GM12878 (cell line): ENCODE measurements at regions not wholly inside any gene's neighbourhood (a gene's known extent, or its start where the extent isn't known, plus 50 kb on each side); places are given as distances from the start of the nearest gene placed in this dataset.

Experiments used
- ATAC-seq: fragments of 200-7000 bp; cut with Tn5 transposase; 3 replicates; pipeline ENCODE4 v1.9.1; 2020; ENCODE audit warnings: mild to moderate bottlenecking, moderate library complexity
- BruUV-seq: library from RNA; stranded (reverse); fragments of 400-500 nt; replicated peaks from 2 replicates; lab custom pipeline; 2021; lab: Mats Ljungman, UMichigan
- CTCF ChIA-PET: fragments of 300-600 bp; sonication (Branson Sonifier 250); formaldehyde crosslinking; extraction: SDS; loops from one replicate; lab custom pipeline; 2021; ENCODE audit warnings: inconsistent platforms; lab: Yijun Ruan, JAX
- POLR2A ChIA-PET: fragments of 350-600 bp; formaldehyde crosslinking; extraction: SDS; loops from one replicate; lab custom pipeline; 2021; ENCODE audit warnings: inconsistent platforms; lab: Charles Lee
- RAD21 ChIA-PET: fragments of 300-600 bp; sonication (Branson Sonifier 250); formaldehyde crosslinking; loops from one replicate; lab custom pipeline; 2023; ENCODE audit warnings: antibody characterized with exemption; ENCODE audit not compliant: unreplicated experiment; lab: Charles Lee
- SMC1A ChIA-PET: fragments of 300-600 bp; sonication (Branson Sonifier 250); formaldehyde crosslinking; loops from one replicate; lab custom pipeline; 2023; ENCODE audit not compliant: unreplicated experiment, uncharacterized antibody; lab: Charles Lee
- DNase-seq: peaks from one replicate; pipeline ENCODE4 v3.0.0-alpha.2; 2011; ENCODE audit warnings: low read depth, low spot score
- FAIRE-seq: peaks from 3 replicates; lab custom pipeline; 2011; peaks lifted over from hg19 to GRCh38; lab: Jason Lieb, UNC
- H2AFZ ChIP-seq: 2 replicates; pipeline ENCODE4 v1.6.0; 2011; ENCODE audit warnings: low read depth, low read length, control low read depth; ENCODE audit not compliant: control insufficient read depth
- H3K27ac ChIP-seq: 2 replicates; pipeline ENCODE4 v1.5.1; 2011; ENCODE audit warnings: control low read depth; ENCODE audit not compliant: control insufficient read depth, insufficient read depth
- H3K27me3 ChIP-seq, 2 experiments: replicated peaks in 1 of 2; 2 replicates each; pipeline versions ENCODE4 v1.6.0 to v1.6.1; 2011; ENCODE audit warnings: low read length in 1 of 2; ENCODE audit not compliant: control insufficient read depth in 2 of 2, insufficient read depth in 2 of 2
- H3K36me3 ChIP-seq, 2 experiments: 2 replicates each; pipeline ENCODE4 v1.5.1; 2011; ENCODE audit warnings: low read length in 1 of 2; ENCODE audit not compliant: control insufficient read depth in 2 of 2, insufficient read depth in 2 of 2
- H3K4me1 ChIP-seq: 2 replicates; pipeline ENCODE4 v1.6.1; 2011; ENCODE audit warnings: mild to moderate bottlenecking, low read length, moderate library complexity, mixed read lengths; ENCODE audit not compliant: control insufficient read depth, insufficient read depth
- H3K4me2 ChIP-seq: 2 replicates; pipeline ENCODE4 v1.6.0; 2011; ENCODE audit warnings: control low read depth; ENCODE audit not compliant: control insufficient read depth, insufficient read depth
- H3K4me3 ChIP-seq: fragments of 200-600 bp; sonication (generic); 2 replicates; pipeline ENCODE4 v1.5.1; 2016
- H3K79me2 ChIP-seq: 2 replicates; pipeline ENCODE4 v1.6.0; 2011; ENCODE audit warnings: low read length; ENCODE audit not compliant: control insufficient read depth, insufficient read depth
- H3K9ac ChIP-seq: 2 replicates; pipeline ENCODE4 v1.8.0; 2011; ENCODE audit warnings: low read length, control low read depth, mixed read lengths; ENCODE audit not compliant: control insufficient read depth, insufficient read depth
- H3K9me3 ChIP-seq: replicated peaks from 3 replicates; pipeline ENCODE4 v1.5.1; 2011; ENCODE audit warnings: mild to moderate bottlenecking, low read length; ENCODE audit not compliant: control insufficient read depth, insufficient read depth
- H4K20me1 ChIP-seq: 2 replicates; pipeline ENCODE4 v1.6.0; 2011; ENCODE audit not compliant: control insufficient read depth, insufficient read depth
- NRF1 ChIP-seq: conservative IDR thresholded peaks from 2 replicates; pipeline ENCODE4 v1.6.1; 2011; ENCODE audit warnings: mild to moderate bottlenecking, low read depth, low read length, improper control_type of control experiment
- TCF7 ChIP-seq: IDR thresholded peaks from 2 replicates; pipeline ENCODE4 v1.6.1; 2014; ENCODE audit warnings: antibody characterized with exemption, borderline replicate concordance
- ZNF622 ChIP-seq: fragments of 450-650 bp; IDR thresholded peaks from 2 replicates; pipeline ENCODE4 v1.6.1; 2017; ENCODE audit warnings: mild to moderate bottlenecking, inconsistent platforms
- WGBS: methylation state at CpG from one replicate; pipeline ENCODE4 v1.1.6; 2016; ENCODE audit warnings: low lambda C conversion rate; ENCODE audit not compliant: insufficient replicate concordance, insufficient coverage; ENCODE audit errors: missing lambda C conversion rate; 5-methylcytosine and 5-hydroxymethylcytosine counted together
- in situ Hi-C: fragments of 300-500 bp; cut with MboI; formaldehyde crosslinking; loops from 9 replicates; pipeline ENCODE4 v1.14.3; 2018; ENCODE audit warnings: mixed read lengths
- intact Hi-C: fragments of 100-400 bp; cut with micrococcal nuclease; formaldehyde crosslinking; loops from one replicate; pipeline ENCODE4 v1.14.2; 2022; ENCODE audit not compliant: unreplicated experiment
- TF ChIP-seq, protein P1 (sequence below), 3 experiments: IDR thresholded peaks in 2 of 3; conservative IDR thresholded peaks in 1 of 3; 2 replicates each; pipeline ENCODE4 v1.5.1; 2011; ENCODE audit warnings: low read depth in 3 of 3, low read length in 3 of 3, mild to moderate bottlenecking in 3 of 3, control low read depth in 2 of 3, moderate library complexity in 2 of 3, inconsistent platforms in 1 of 3, mixed read lengths in 1 of 3; ENCODE audit not compliant: control insufficient read depth in 2 of 3, insufficient read depth in 1 of 3; ENCODE audit errors: extremely low read depth in 1 of 3

DNA sequence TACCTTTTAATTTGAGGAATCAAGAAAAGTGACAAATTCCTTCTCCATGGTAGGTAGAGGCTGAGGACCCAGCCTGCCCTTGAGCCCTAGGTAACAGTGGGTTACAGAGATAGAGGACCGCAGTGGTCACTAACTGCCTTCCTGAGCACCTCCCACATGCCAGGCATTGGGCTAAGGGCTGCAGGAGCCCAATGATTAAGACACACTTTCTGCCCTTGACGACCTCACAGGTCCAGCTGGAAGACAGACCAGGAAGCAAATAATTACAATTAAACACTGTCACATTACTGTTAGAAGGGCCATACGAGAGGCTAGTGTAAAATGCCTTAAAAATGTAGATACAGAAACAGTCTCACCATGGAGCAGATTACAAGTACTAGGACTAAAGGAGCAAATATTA is 156.8 kb upstream of the NFE2L3 start:
- ChIA-PET RAD21 (interaction anchor here (0.9 kb wide), 1 partner anchor 10 kb away, joined by 3 read pairs; no protein-coding TSS in a partner anchor), CTCF (interaction anchor here (1.8 kb wide), 1 partner anchor 102 kb away, joined by 6 read pairs; no protein-coding TSS in a partner anchor), SMC1A (interaction anchor here (1.1 to 1.5 kb wide), 4 partner anchors 9 to 103 kb away, joined by 3 to 6 read pairs (median 3); no protein-coding TSS in a partner anchor), POLR2A (no interaction called here)
- H3K27me3 ChIP-seq: peaks cover 0 to 1% of the 10 kb centered on the region in 2 experiments; a peak in 1 of 4 replicates
- H3K27ac ChIP-seq: no peak overlapping the region
- intact Hi-C loops: no loop called here
- TF ChIP-seq TCF7: no peak
- no peaks in the 10 kb centered on the region for H3K4me1 ChIP-seq
- DNase-seq: no peak
- WGBS: 64% methylated on average over 3 of the region's 3 CpGs
- no peak overlapping the region for H3K4me3 ChIP-seq
- ATAC-seq: no peak
- H3K79me2 ChIP-seq: no peaks in the 10 kb centered on the region
- no TSS peak for BruUV-seq
- no peak overlapping the region for H3K9ac ChIP-seq
- no peak for FAIRE-seq
- no peak overlapping the region for H3K4me2 ChIP-seq
- H3K9me3 ChIP-seq: no peaks in the 10 kb centered on the region
- H3K36me3 ChIP-seq: no peaks in the 10 kb centered on the region
- H2AFZ ChIP-seq: no peak overlapping the region
- in situ Hi-C loops: no loop called here
- no peaks in the 10 kb centered on the region for H4K20me1 ChIP-seq

DNA sequence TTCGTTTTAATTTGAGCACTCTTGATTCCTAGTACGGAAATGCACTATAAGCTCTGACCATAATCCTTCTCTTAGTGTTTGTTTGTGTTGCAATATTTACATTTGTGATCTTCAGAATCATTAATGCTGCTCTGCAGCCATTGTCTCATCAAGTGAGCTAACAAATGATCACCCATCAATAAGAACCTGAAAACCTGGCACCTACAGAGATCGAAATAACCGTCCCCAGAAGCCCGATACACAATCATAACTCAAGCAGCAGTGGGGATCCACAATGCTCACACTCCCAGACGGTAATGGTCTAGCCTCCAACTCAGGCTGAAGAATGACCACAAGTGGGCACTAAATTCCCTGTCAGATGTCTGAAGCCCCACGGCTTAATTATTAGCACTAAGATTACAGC is 156.0 kb upstream of the NFE2L3 start:
- no peaks in the 10 kb centered on the region for H3K4me1 ChIP-seq
- DNase-seq: no peak
- no peak overlapping the region for H2AFZ ChIP-seq
- H3K79me2 ChIP-seq: no peaks in the 10 kb centered on the region
- CTCF ChIA-PET: interaction anchor here (1.0 to 1.8 kb wide), 2 partner anchors 103 to 779 kb away, joined by 3 to 6 read pairs; no protein-coding TSS in a partner anchor
- in situ Hi-C loops: no loop called here
- no peak for FAIRE-seq
- H4K20me1 ChIP-seq: no peaks in the 10 kb centered on the region
- SMC1A ChIA-PET: interaction anchor here (1.1 to 1.5 kb wide), 4 partner anchors 10 to 104 kb away, joined by 3 to 6 read pairs (median 3); no protein-coding TSS in a partner anchor
- no peak for ATAC-seq
- H3K27ac ChIP-seq: no peak overlapping the region
- no peak overlapping the region for H3K9ac ChIP-seq
- TF ChIP-seq, protein P1, sequence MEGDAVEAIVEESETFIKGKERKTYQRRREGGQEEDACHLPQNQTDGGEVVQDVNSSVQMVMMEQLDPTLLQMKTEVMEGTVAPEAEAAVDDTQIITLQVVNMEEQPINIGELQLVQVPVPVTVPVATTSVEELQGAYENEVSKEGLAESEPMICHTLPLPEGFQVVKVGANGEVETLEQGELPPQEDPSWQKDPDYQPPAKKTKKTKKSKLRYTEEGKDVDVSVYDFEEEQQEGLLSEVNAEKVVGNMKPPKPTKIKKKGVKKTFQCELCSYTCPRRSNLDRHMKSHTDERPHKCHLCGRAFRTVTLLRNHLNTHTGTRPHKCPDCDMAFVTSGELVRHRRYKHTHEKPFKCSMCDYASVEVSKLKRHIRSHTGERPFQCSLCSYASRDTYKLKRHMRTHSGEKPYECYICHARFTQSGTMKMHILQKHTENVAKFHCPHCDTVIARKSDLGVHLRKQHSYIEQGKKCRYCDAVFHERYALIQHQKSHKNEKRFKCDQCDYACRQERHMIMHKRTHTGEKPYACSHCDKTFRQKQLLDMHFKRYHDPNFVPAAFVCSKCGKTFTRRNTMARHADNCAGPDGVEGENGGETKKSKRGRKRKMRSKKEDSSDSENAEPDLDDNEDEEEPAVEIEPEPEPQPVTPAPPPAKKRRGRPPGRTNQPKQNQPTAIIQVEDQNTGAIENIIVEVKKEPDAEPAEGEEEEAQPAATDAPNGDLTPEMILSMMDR (IDR thresholded peaks at IDR 0.05 in 2 of 3, conservative IDR thresholded peaks at IDR 0.05 in 1 of 3; ENCODE audit: control insufficient read depth in 2 of 3, extremely low read depth in 1 of 3, insufficient read depth in 1 of 3, low read depth in 3 of 3, low read length in 3 of 3): 0 out of 6 replicates have a peak, but pooled peaks of 1 of the 3 experiments have one; percentile 2
- TF ChIP-seq NRF1: no peak
- no peak for TF ChIP-seq ZNF622
- no peaks in the 10 kb centered on the region for H3K36me3 ChIP-seq
- POLR2A ChIA-PET: no interaction called here
- no peaks in the 10 kb centered on the region for H3K9me3 ChIP-seq
- H3K4me2 ChIP-seq: no peak overlapping the region
- RAD21 ChIA-PET: interaction anchor here (0.9 kb wide), 1 partner anchor 11 kb away, joined by 3 read pairs; no protein-coding TSS in a partner anchor
- 71% methylated on average over 7 of the region's 7 CpGs for WGBS
- intact Hi-C loops: no loop called here
- H3K27me3 ChIP-seq: peaks cover 0 to 1% of the 10 kb centered on the region in 2 experiments; a peak in 1 of 4 replicates
- BruUV-seq: no TSS peak
- no peak overlapping the region for H3K4me3 ChIP-seq
